H1 (cell line): ENCODE measurements at regions not wholly inside any gene's neighbourhood (a gene's known extent, or its start where the extent isn't known, plus 50 kb on each side); places are given as distances from the start of the nearest gene placed in this dataset.

ENCODE experiments used
- TAF1 ChIP-seq: IDR thresholded peaks from 2 replicates; pipeline ENCODE4 v1.6.1; 2011; ENCODE audit warnings: mild to moderate bottlenecking, low read depth, low read length
- TF ChIP-seq, protein P1 (sequence below): IDR thresholded peaks from 2 replicates; pipeline ENCODE4 v1.6.1; 2011; ENCODE audit warnings: low read depth, mild to moderate bottlenecking, low read length; ENCODE audit not compliant: insufficient read depth

DNA sequence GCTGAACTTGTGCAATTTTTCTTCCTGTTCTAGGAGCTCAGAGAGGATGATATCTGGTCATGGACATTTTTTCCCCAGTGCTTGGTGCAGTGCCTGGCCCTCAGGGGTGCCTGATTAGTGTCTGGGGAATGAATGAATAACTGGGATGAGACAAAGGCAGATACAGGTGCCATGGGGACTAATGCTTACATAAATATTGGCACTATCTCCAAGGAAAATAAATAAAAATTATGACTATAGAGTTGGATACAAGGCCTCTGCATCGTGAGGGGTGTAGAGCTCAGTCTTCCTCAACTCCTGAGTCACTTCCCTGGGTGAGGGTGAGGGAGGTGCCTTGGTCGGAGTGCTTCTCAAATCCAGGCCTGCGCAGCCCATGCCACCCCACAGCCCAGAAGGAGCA, 188.6 kb downstream of the KCNA5 start (continued):
- no peak for TF ChIP-seq TAF1
- TF ChIP-seq, protein P1, sequence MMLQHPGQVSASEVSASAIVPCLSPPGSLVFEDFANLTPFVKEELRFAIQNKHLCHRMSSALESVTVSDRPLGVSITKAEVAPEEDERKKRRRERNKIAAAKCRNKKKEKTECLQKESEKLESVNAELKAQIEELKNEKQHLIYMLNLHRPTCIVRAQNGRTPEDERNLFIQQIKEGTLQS, result no peak
